Calu3 (cell line): ENCODE measurements at regions not wholly inside any gene's neighbourhood (a gene's known extent, or its start where the extent isn't known, plus 50 kb on each side); places are given as distances from the start of the nearest gene placed in this dataset.

ENCODE experiments used
- BruUV-seq: library from RNA; stranded (reverse); fragments of 400-500 nt; replicated peaks from 2 replicates; lab custom pipeline; 2021; lab: Mats Ljungman, UMichigan
- CTCF ChIA-PET: fragments of 300-600 bp; sonication (Branson Sonifier 250); formaldehyde crosslinking; loops from one replicate; lab custom pipeline; 2022; ENCODE audit warnings: antibody characterized with exemption; lab: Charles Lee
- DNase-seq: peaks from one replicate; pipeline ENCODE4 v3.0.0; 2022
- H3K27ac Mint-ChIP-seq: one replicate; pipeline ENCODE4 v1.8.0; 2022; ENCODE audit warnings: mixed read lengths; ENCODE audit not compliant: unreplicated experiment
- H3K27me3 Mint-ChIP-seq: one replicate; pipeline ENCODE4 v1.8.0; 2022; ENCODE audit warnings: mixed read lengths; ENCODE audit not compliant: unreplicated experiment
- H3K36me3 Mint-ChIP-seq: one replicate; pipeline ENCODE4 v1.8.0; 2022; ENCODE audit warnings: mild to moderate bottlenecking, moderate library complexity, mixed read lengths; ENCODE audit not compliant: insufficient read depth, unreplicated experiment
- H3K4me1 Mint-ChIP-seq: one replicate; pipeline ENCODE4 v1.8.0; 2022; ENCODE audit warnings: mild to moderate bottlenecking, low read depth, mixed read lengths; ENCODE audit not compliant: unreplicated experiment
- H3K4me3 Mint-ChIP-seq: one replicate; pipeline ENCODE4 v1.8.0; 2022; ENCODE audit warnings: mild to moderate bottlenecking, low read depth, moderate library complexity, mixed read lengths; ENCODE audit not compliant: unreplicated experiment
- H3K9me3 Mint-ChIP-seq: one replicate; pipeline ENCODE4 v1.8.0; 2022; ENCODE audit warnings: low read depth, mixed read lengths; ENCODE audit not compliant: unreplicated experiment
- CTCF ChIP-seq: fragments of 200-600 bp; IDR thresholded peaks from one replicate; pipeline ENCODE4 v1.8.0; 2022; ENCODE audit warnings: antibody characterized with exemption; ENCODE audit not compliant: unreplicated experiment
- intact Hi-C: fragments of 100-400 bp; cut with micrococcal nuclease; formaldehyde crosslinking; loops from one replicate; pipeline ENCODE4 v1.10.0; 2022; ENCODE audit not compliant: unreplicated experiment

GRCh38 chr7:131095346-131095745 lies 232.3 kb upstream of the MKLN1 start:
- H3K27ac Mint-ChIP-seq = no peak overlapping the region
- BruUV-seq = no TSS peak
- no peaks in the 10 kb centered on the region for H3K27me3 Mint-ChIP-seq
- CTCF ChIA-PET = no interaction called here
- H3K36me3 Mint-ChIP-seq = no peaks in the 10 kb centered on the region
- TF ChIP-seq CTCF = no peak
- H3K9me3 Mint-ChIP-seq = peaks cover 2% of the 10 kb centered on the region
- DNase-seq = no peak
- no peak overlapping the region for H3K4me3 Mint-ChIP-seq
- intact Hi-C loops = no loop called here
- peaks cover 25% of the 10 kb centered on the region for H3K4me1 Mint-ChIP-seq

- H3K4me1 Mint-ChIP-seq = peaks cover 17% of the 10 kb centered on the region
- no peaks in the 10 kb centered on the region for H3K9me3 Mint-ChIP-seq
- H3K36me3 Mint-ChIP-seq = no peaks in the 10 kb centered on the region
- DNase-seq = no peak
- BruUV-seq = no TSS peak
- CTCF ChIA-PET = interaction anchor here (0.9 kb wide), 1 partner anchor 251 kb away, joined by 3 read pairs; no protein-coding TSS in a partner anchor
- intact Hi-C loops = no loop called here
- H3K4me3 Mint-ChIP-seq = no peak overlapping the region
- no peak for TF ChIP-seq CTCF
- H3K27me3 Mint-ChIP-seq = no peaks in the 10 kb centered on the region
- no peak overlapping the region for H3K27ac Mint-ChIP-seq
Measured at GRCh38 chr7:131096267-131096927, 231.3 kb upstream of the MKLN1 start.

GRCh38 chr7:131097662-131098376 lies 229.9 kb upstream of the MKLN1 start:
- H3K4me3 Mint-ChIP-seq = no peak overlapping the region
- intact Hi-C loops = no loop called here
- BruUV-seq = no TSS peak
- no peaks in the 10 kb centered on the region for H3K27me3 Mint-ChIP-seq
- H3K27ac Mint-ChIP-seq = no peak overlapping the region
- H3K4me1 Mint-ChIP-seq = peaks cover 3% of the 10 kb centered on the region
- H3K9me3 Mint-ChIP-seq = no peaks in the 10 kb centered on the region
- no peak for TF ChIP-seq CTCF
- H3K36me3 Mint-ChIP-seq = no peaks in the 10 kb centered on the region
- CTCF ChIA-PET = no interaction called here
- DNase-seq = no peak

GRCh38 chr7:131098527-131098926 lies 229.1 kb upstream of the MKLN1 start:
- CTCF ChIA-PET = no interaction called here
- no peak overlapping the region for H3K27ac Mint-ChIP-seq
- no peaks in the 10 kb centered on the region for H3K9me3 Mint-ChIP-seq
- no peak for TF ChIP-seq CTCF
- BruUV-seq = no TSS peak
- H3K4me1 Mint-ChIP-seq = peaks cover 1% of the 10 kb centered on the region
- H3K36me3 Mint-ChIP-seq = peaks cover under 1% of the 10 kb centered on the region
- no peak overlapping the region for H3K4me3 Mint-ChIP-seq
- no peaks in the 10 kb centered on the region for H3K27me3 Mint-ChIP-seq
- intact Hi-C loops = no loop called here
- no peak for DNase-seq
